OCI-LY3 (cell line): ENCODE measurements at regions not wholly inside any gene's neighbourhood (a gene's known extent, or its start where the extent isn't known, plus 50 kb on each side); places are given as distances from the start of the nearest gene placed in this dataset.

Experiments used
- H2AFZ ChIP-seq: fragments of 200-600, 300-600 bp; shearing (Covaris generic); 2 replicates; pipeline ENCODE4 v1.6.0; 2014; ENCODE audit warnings: antibody characterized with exemption, low read depth, low read length
- H3K27ac ChIP-seq: fragments of 200-600, 300-600 bp; sonication (generic); 2 replicates; pipeline ENCODE4 v1.5.1; 2014; ENCODE audit warnings: mild to moderate bottlenecking, low read length, moderate library complexity, mixed read lengths
- H3K27me3 ChIP-seq: fragments of 200-600, 300-600 bp; sonication (generic); 2 replicates; pipeline ENCODE4 v1.6.1; 2014; ENCODE audit warnings: low read depth, low read length, mixed read lengths
- H3K36me3 ChIP-seq: fragments of 200-600, 300-600 bp; sonication (generic); replicated peaks from 2 replicates; pipeline ENCODE3; 2014; ENCODE audit warnings: low read depth, low read length, mixed read lengths
- H3K4me1 ChIP-seq: fragments of 300-600, 200-600 bp; sonication (generic); 2 replicates; pipeline ENCODE4 v1.6.1; 2014; ENCODE audit warnings: low read length, mixed read lengths
- H3K4me2 ChIP-seq: fragments of 200-600, 300-600 bp; sonication (generic); 2 replicates; pipeline ENCODE4 v1.6.1; 2014; ENCODE audit warnings: low read length, mixed read lengths
- H3K4me3 ChIP-seq: fragments of 300-600, 200-600 bp; sonication (generic); 2 replicates; pipeline ENCODE4 v1.5.1; 2014; ENCODE audit warnings: antibody characterized with exemption, mild to moderate bottlenecking, low read length, moderate library complexity
- H3K79me2 ChIP-seq: fragments of 300-600, 200-600 bp; shearing (Covaris generic); 2 replicates; pipeline ENCODE4 v1.6.1; 2014; ENCODE audit warnings: mild to moderate bottlenecking, low read length, mixed read lengths
- H3K9ac ChIP-seq: fragments of 300-600, 200-600 bp; shearing (Covaris generic); 2 replicates; pipeline ENCODE4 v1.6.0; 2014; ENCODE audit warnings: mild to moderate bottlenecking, low read length, moderate library complexity
- H3K9me3 ChIP-seq: fragments of 200-600, 300-600 bp; shearing (Covaris generic); 2 replicates; pipeline ENCODE4 v1.6.1; 2014; ENCODE audit warnings: low read length, mixed read lengths; ENCODE audit not compliant: insufficient read depth
- H4K20me1 ChIP-seq: fragments of 200-600, 300-600 bp; sonication (generic); 2 replicates; pipeline ENCODE4 v1.6.1; 2016; ENCODE audit warnings: low read length, mixed read lengths; ENCODE audit not compliant: insufficient read depth
- CTCF ChIP-seq: fragments of 200-600, 300-600 bp; sonication (generic); IDR thresholded peaks from 2 replicates; pipeline ENCODE4 v1.5.1; 2014; ENCODE audit warnings: antibody characterized with exemption, low read length, low read depth
- EZH2phosphoT487 ChIP-seq: fragments of 200-600 bp; shearing (Covaris generic); IDR thresholded peaks from 2 replicates; pipeline ENCODE4 v1.6.1; 2018; ENCODE audit warnings: antibody characterized with exemption, mixed run types, low read depth

- TF ChIP-seq CTCF (no peak), EZH2phosphoT487 (no peak)
- H2AFZ ChIP-seq, result no peak overlapping the region
- no peak overlapping the region for H3K27ac ChIP-seq
- no peaks in the 10 kb centered on the region for H3K4me1 ChIP-seq
- H3K27me3 ChIP-seq, result no peaks in the 10 kb centered on the region
- H3K9ac ChIP-seq, result no peak overlapping the region
- H4K20me1 ChIP-seq, result no peaks in the 10 kb centered on the region
- H3K79me2 ChIP-seq, result no peaks in the 10 kb centered on the region
- H3K36me3 ChIP-seq, result no peaks in the 10 kb centered on the region
- no peak overlapping the region for H3K4me3 ChIP-seq
- H3K4me2 ChIP-seq, result no peak overlapping the region
- H3K9me3 ChIP-seq, result 0 out of 2 replicates have a peak, but pooled peaks cover 6% of the 10 kb centered on the region
Measured at GRCh38 chr2:78024996-78025395, 502.8 kb upstream of the LRRTM4 start.

GRCh38 chr2:78029392-78029995 lies 507.3 kb upstream of the LRRTM4 start:
- Histone ChIP-seq H3K4me2 (no peak overlapping the region), H3K36me3 (no peaks in the 10 kb centered on the region), H3K4me1 (no peaks in the 10 kb centered on the region), H3K9me3 (0 out of 2 replicates have a peak, but pooled peaks cover 6% of the 10 kb centered on the region), H3K9ac (no peak overlapping the region), H4K20me1 (no peaks in the 10 kb centered on the region), H3K79me2 (no peaks in the 10 kb centered on the region), H3K4me3 (no peak overlapping the region), H3K27ac (no peak overlapping the region), H2AFZ (no peak overlapping the region), H3K27me3 (no peaks in the 10 kb centered on the region)
- TF ChIP-seq EZH2phosphoT487, result no peak
- TF ChIP-seq CTCF, result no peak

GRCh38 chr2:78034706-78035105 lies 512.5 kb upstream of the LRRTM4 start:
- Histone ChIP-seq H3K4me3 (no peak overlapping the region), H3K4me1 (no peaks in the 10 kb centered on the region), H3K9me3 (0 out of 2 replicates have a peak, but pooled peaks cover 1% of the 10 kb centered on the region), H3K9ac (no peak overlapping the region), H3K27ac (no peak overlapping the region), H3K27me3 (no peaks in the 10 kb centered on the region), H3K79me2 (no peaks in the 10 kb centered on the region), H3K4me2 (no peak overlapping the region), H3K36me3 (no peaks in the 10 kb centered on the region), H2AFZ (no peak overlapping the region), H4K20me1 (no peaks in the 10 kb centered on the region)
- TF ChIP-seq CTCF (no peak), EZH2phosphoT487 (no peak)

DNA sequence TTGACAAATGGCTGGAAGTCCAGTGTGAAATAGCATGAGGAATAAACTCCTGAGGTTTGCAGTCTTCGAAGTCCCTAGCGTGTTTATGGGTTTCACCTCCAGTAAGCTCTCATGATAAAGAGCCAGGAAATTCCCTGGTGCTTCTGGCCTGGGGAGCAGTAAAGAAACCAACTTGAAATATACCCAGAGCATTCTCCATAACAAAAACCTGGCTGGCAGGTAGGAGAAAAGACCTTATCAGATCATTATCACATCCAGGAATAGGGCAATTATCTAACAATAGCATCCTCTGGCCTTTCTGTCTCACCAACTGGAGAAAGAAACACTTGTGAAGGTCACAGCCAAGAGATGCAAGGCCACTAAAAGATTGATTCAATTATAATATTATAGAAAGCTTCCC lies 513.6 kb upstream of the LRRTM4 start:
- H2AFZ ChIP-seq, result no peak overlapping the region
- H4K20me1 ChIP-seq, result no peaks in the 10 kb centered on the region
- no peaks in the 10 kb centered on the region for H3K79me2 ChIP-seq
- no peak overlapping the region for H3K27ac ChIP-seq
- H3K9me3 ChIP-seq, result no peaks in the 10 kb centered on the region
- no peaks in the 10 kb centered on the region for H3K4me1 ChIP-seq
- H3K27me3 ChIP-seq, result no peaks in the 10 kb centered on the region
- H3K4me3 ChIP-seq, result no peak overlapping the region
- TF ChIP-seq EZH2phosphoT487, result no peak
- TF ChIP-seq CTCF, result no peak
- H3K4me2 ChIP-seq, result no peak overlapping the region
- H3K36me3 ChIP-seq, result no peaks in the 10 kb centered on the region
- H3K9ac ChIP-seq, result no peak overlapping the region
